ENCODE measurements at regions not wholly inside any gene's neighbourhood (a gene's known extent, or its start where the extent isn't known, plus 50 kb on each side); places are given as distances from the start of the nearest gene placed in this dataset.

GRCh38 chr5:71883742-71884103 lies 164.6 kb downstream of the CARTPT start:
- H2AFZ ChIP-seq (ENCODE audit: low read length) = no peak overlapping the region

GRCh38 chr5:71884926-71885325 lies 165.9 kb downstream of the CARTPT start:
- TF ChIP-seq CTCF (conservative IDR thresholded peaks at IDR 0.05 in 1 of 2, IDR thresholded peaks at IDR 0.05 in 1 of 2; ENCODE audit: low read depth in 1 of 2, low read length in 2 of 2) = no peak
- TF ChIP-seq EZH2 (IDR thresholded peaks at IDR 0.05; ENCODE audit: low read length, missing control alignments) = no peak
- no peaks in the 10 kb centered on the region for H3K79me2 ChIP-seq (ENCODE audit: control insufficient read depth, insufficient read depth, low read length)
- H3K9me3 ChIP-seq (ENCODE audit: control insufficient read depth, insufficient read depth, low read depth, low read length) = no peaks in the 10 kb centered on the region
- no peak overlapping the region for H3K9ac ChIP-seq (ENCODE audit: insufficient read depth, low read length)
- no peak overlapping the region for H3K4me3 ChIP-seq (replicated peaks in 1 of 4; ENCODE audit: control extremely low read depth in 1 of 4, insufficient read depth in 1 of 4, low read depth in 3 of 4, low read length in 4 of 4)
- no peak for DNase-seq (ENCODE audit: low read depth in 2 of 2)
- H3K36me3 ChIP-seq (ENCODE audit: control insufficient read depth, insufficient read depth, low read length) = no peaks in the 10 kb centered on the region
- H3K27ac ChIP-seq (ENCODE audit: insufficient read depth, low read length) = no peak overlapping the region
- H3K4me2 ChIP-seq (ENCODE audit: extremely low read depth, insufficient read depth, low read length) = no peak overlapping the region
- no peak overlapping the region for H2AFZ ChIP-seq (ENCODE audit: low read length)
- peaks cover 4% of the 10 kb centered on the region for H3K4me1 ChIP-seq (ENCODE audit: control insufficient read depth, extremely low read depth, insufficient read depth, low read length)
- peaks cover 8% of the 10 kb centered on the region for H3K27me3 ChIP-seq (ENCODE audit: control insufficient read depth, insufficient read depth, low read length)
- H4K20me1 ChIP-seq (ENCODE audit: control insufficient read depth, extremely low read depth, insufficient read depth, low read length) = no peaks in the 10 kb centered on the region

More at GRCh38 chr5:71883742-71884103, 164.6 kb downstream of the CARTPT start:
- H3K9ac ChIP-seq (ENCODE audit: insufficient read depth, low read length) = no peak overlapping the region
- TF ChIP-seq EZH2 (IDR thresholded peaks at IDR 0.05; ENCODE audit: low read length, missing control alignments) (no peak), CTCF (conservative IDR thresholded peaks at IDR 0.05 in 1 of 2, IDR thresholded peaks at IDR 0.05 in 1 of 2; ENCODE audit: low read depth in 1 of 2, low read length in 2 of 2) (no peak)
- H3K79me2 ChIP-seq (ENCODE audit: control insufficient read depth, insufficient read depth, low read length) = no peaks in the 10 kb centered on the region
- peaks cover 8% of the 10 kb centered on the region for H3K27me3 ChIP-seq (ENCODE audit: control insufficient read depth, insufficient read depth, low read length)
- H3K9me3 ChIP-seq (ENCODE audit: control insufficient read depth, insufficient read depth, low read depth, low read length) = no peaks in the 10 kb centered on the region
- H3K4me3 ChIP-seq (replicated peaks in 1 of 4; ENCODE audit: control extremely low read depth in 1 of 4, insufficient read depth in 1 of 4, low read depth in 3 of 4, low read length in 4 of 4) = no peak overlapping the region
- H4K20me1 ChIP-seq (ENCODE audit: control insufficient read depth, extremely low read depth, insufficient read depth, low read length) = no peaks in the 10 kb centered on the region
- H3K4me2 ChIP-seq (ENCODE audit: extremely low read depth, insufficient read depth, low read length) = no peak overlapping the region
- H3K27ac ChIP-seq (ENCODE audit: insufficient read depth, low read length) = no peak overlapping the region
- peaks cover 4% of the 10 kb centered on the region for H3K4me1 ChIP-seq (ENCODE audit: control insufficient read depth, extremely low read depth, insufficient read depth, low read length)
- H3K36me3 ChIP-seq (ENCODE audit: control insufficient read depth, insufficient read depth, low read length) = no peaks in the 10 kb centered on the region
- DNase-seq (ENCODE audit: low read depth in 2 of 2) = no peak

- Histone ChIP-seq H3K4me1 (ENCODE audit: control insufficient read depth, extremely low read depth, insufficient read depth, low read length) (peaks cover 4% of the 10 kb centered on the region), H2AFZ (ENCODE audit: low read length) (no peak overlapping the region), H3K79me2 (ENCODE audit: control insufficient read depth, insufficient read depth, low read length) (no peaks in the 10 kb centered on the region), H3K4me2 (ENCODE audit: extremely low read depth, insufficient read depth, low read length) (no peak overlapping the region), H3K27me3 (ENCODE audit: control insufficient read depth, insufficient read depth, low read length) (peaks cover 3% of the 10 kb centered on the region), H3K4me3 (replicated peaks in 1 of 4; ENCODE audit: control extremely low read depth in 1 of 4, insufficient read depth in 1 of 4, low read depth in 3 of 4, low read length in 4 of 4) (no peak overlapping the region), H3K27ac (ENCODE audit: insufficient read depth, low read length) (no peak overlapping the region), H3K36me3 (ENCODE audit: control insufficient read depth, insufficient read depth, low read length) (no peaks in the 10 kb centered on the region), H3K9ac (ENCODE audit: insufficient read depth, low read length) (no peak overlapping the region), H3K9me3 (ENCODE audit: control insufficient read depth, insufficient read depth, low read depth, low read length) (no peaks in the 10 kb centered on the region), H4K20me1 (ENCODE audit: control insufficient read depth, extremely low read depth, insufficient read depth, low read length) (no peaks in the 10 kb centered on the region)
- no peak for TF ChIP-seq EZH2 (IDR thresholded peaks at IDR 0.05; ENCODE audit: low read length, missing control alignments)
- no peak for TF ChIP-seq CTCF (conservative IDR thresholded peaks at IDR 0.05 in 1 of 2, IDR thresholded peaks at IDR 0.05 in 1 of 2; ENCODE audit: low read depth in 1 of 2, low read length in 2 of 2)
- no peak for DNase-seq (ENCODE audit: low read depth in 2 of 2)
These were observed 167.3 kb downstream of the CARTPT start for GRCh38 chr5:71886406-71886805.
